GDM1 (cell line): ENCODE measurements at regions not wholly inside any gene's neighbourhood (a gene's known extent, or its start where the extent isn't known, plus 50 kb on each side); places are given as distances from the start of the nearest gene placed in this dataset.

Experiments
- DNase-seq: peaks from one replicate; lab custom pipeline; 2025; lab: John Stamatoyannopoulos, UW

- DNase-seq = no peak
Measured at GRCh38 chr13:78228211-78228610, 309.6 kb upstream of the EDNRB start.

- no peak for DNase-seq
Measured at GRCh38 chr13:78227709-78228108, 309.1 kb upstream of the EDNRB start.

GRCh38 chr13:78215458-78216108 is 297.0 kb upstream of the EDNRB start:
- no peak for DNase-seq

GRCh38 chr13:78201411-78201810 is 282.8 kb upstream of the EDNRB start:
- DNase-seq = no peak

- no peak for DNase-seq
Measured at GRCh38 chr13:78198821-78199220, 280.2 kb upstream of the EDNRB start.

- DNase-seq = no peak
Measured at GRCh38 chr13:78198419-78198818, 279.8 kb upstream of the EDNRB start.

GRCh38 chr13:78197231-78197630 is 278.6 kb upstream of the EDNRB start:
- DNase-seq = no peak

- DNase-seq = no peak
Measured at GRCh38 chr13:78194904-78195639, 276.4 kb upstream of the EDNRB start.

- DNase-seq = no peak
Measured at GRCh38 chr13:78193846-78194245, 275.2 kb upstream of the EDNRB start.

- no peak for DNase-seq
Measured at GRCh38 chr13:78192716-78193115, 274.1 kb upstream of the EDNRB start.

- DNase-seq = no peak
Measured at GRCh38 chr13:78190296-78190695, 271.7 kb upstream of the EDNRB start.

GRCh38 chr13:78187781-78188180 is 269.1 kb upstream of the EDNRB start:
- no peak for DNase-seq

GRCh38 chr13:78185700-78186099 is 267.1 kb upstream of the EDNRB start:
- DNase-seq = no peak

GRCh38 chr13:78183732-78184131 is 265.1 kb upstream of the EDNRB start:
- no peak for DNase-seq

- no peak for DNase-seq
Measured at GRCh38 chr13:78182813-78183212, 264.2 kb upstream of the EDNRB start.

- no peak for DNase-seq
Measured at GRCh38 chr13:78177306-78177705, 258.7 kb upstream of the EDNRB start.

GRCh38 chr13:78176880-78177279 is 258.2 kb upstream of the EDNRB start:
- no peak for DNase-seq

- no peak for DNase-seq
Measured at GRCh38 chr13:78169386-78169785, 250.8 kb upstream of the EDNRB start.

GRCh38 chr13:78168981-78169380 is 250.3 kb upstream of the EDNRB start:
- DNase-seq = no peak

GRCh38 chr13:78161266-78161665 is 242.6 kb upstream of the EDNRB start:
- DNase-seq = no peak

- DNase-seq = no peak
Measured at GRCh38 chr13:78160793-78161192, 242.2 kb upstream of the EDNRB start.

- no peak for DNase-seq
Measured at GRCh38 chr13:78152415-78152814, 233.8 kb upstream of the EDNRB start.

- DNase-seq = no peak
Measured at GRCh38 chr13:78147905-78148304, 229.3 kb upstream of the EDNRB start.

GRCh38 chr13:78145276-78145675 is 226.6 kb upstream of the EDNRB start:
- DNase-seq = no peak
